ENCODE measurements at regions not wholly inside any gene's neighbourhood (a gene's known extent, or its start where the extent isn't known, plus 50 kb on each side); places are given as distances from the start of the nearest gene placed in this dataset.

GRCh38 chr6:79313254-79313653, 78.8 kb upstream of the HMGN3 start:
- TF ChIP-seq CTCF (IDR thresholded peaks at IDR 0.05), result no peak
- no peak for TF ChIP-seq POLR2A (IDR thresholded peaks at IDR 0.05)

Data from breast epithelium (tissue), 3 donors.